HL-60 (cell line): ENCODE measurements at regions not wholly inside any gene's neighbourhood (a gene's known extent, or its start where the extent isn't known, plus 50 kb on each side); places are given as distances from the start of the nearest gene placed in this dataset.

Experiments
- CTCF ChIP-seq: IDR thresholded peaks from one replicate; pipeline ENCODE4 v1.5.1; 2011; ENCODE audit warnings: low read length, control low read depth, inconsistent platforms; ENCODE audit not compliant: insufficient read depth
- POLR2AphosphoS5 ChIP-seq: IDR thresholded peaks from 2 replicates; pipeline ENCODE4 v1.6.1; 2012; ENCODE audit warnings: low read depth

- TF ChIP-seq CTCF = no peak
- TF ChIP-seq POLR2AphosphoS5 = no peak
These were observed 556.3 kb downstream of the PPARGC1A start for GRCh38 chr4:23333556-23333945.
